ENCODE measurements at regions not wholly inside any gene's neighbourhood (a gene's known extent, or its start where the extent isn't known, plus 50 kb on each side); places are given as distances from the start of the nearest gene placed in this dataset.

DNA sequence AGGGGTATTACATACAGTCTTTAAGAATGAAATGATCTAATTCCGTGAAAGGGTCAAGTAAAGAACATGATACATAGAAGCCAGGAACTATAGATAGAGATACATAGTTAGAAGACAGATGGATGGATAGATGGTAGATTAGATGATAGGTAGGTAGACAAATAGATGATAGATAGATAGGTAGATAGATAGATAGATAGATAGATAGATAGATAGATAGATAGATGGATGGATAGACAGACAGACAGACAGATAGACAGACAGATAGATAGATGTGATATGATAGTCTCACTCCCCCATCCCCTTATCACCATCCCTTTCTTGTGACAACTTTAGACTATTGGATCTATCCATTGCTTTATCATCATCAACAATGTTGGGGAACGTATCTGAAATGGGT is 448.2 kb downstream of the METTL4 start:
- peaks cover 2% of the 10 kb centered on the region for H3K27me3 ChIP-seq (ENCODE audit: insufficient read depth, poor library complexity, severe bottlenecking)
- H3K27ac ChIP-seq (replicated peaks): no peak overlapping the region
- no peak overlapping the region for H3K4me3 ChIP-seq (replicated peaks; ENCODE audit: insufficient read depth, low read length)
- TF ChIP-seq POLR2AphosphoS5 (IDR thresholded peaks at IDR 0.05; ENCODE audit: low read depth) (no peak), SPI1 (IDR thresholded peaks at IDR 0.05; ENCODE audit: borderline replicate concordance, low read depth) (no peak), GABPA (IDR thresholded peaks at IDR 0.05; ENCODE audit: low read depth) (no peak)
- TF ChIP-seq, protein P1, sequence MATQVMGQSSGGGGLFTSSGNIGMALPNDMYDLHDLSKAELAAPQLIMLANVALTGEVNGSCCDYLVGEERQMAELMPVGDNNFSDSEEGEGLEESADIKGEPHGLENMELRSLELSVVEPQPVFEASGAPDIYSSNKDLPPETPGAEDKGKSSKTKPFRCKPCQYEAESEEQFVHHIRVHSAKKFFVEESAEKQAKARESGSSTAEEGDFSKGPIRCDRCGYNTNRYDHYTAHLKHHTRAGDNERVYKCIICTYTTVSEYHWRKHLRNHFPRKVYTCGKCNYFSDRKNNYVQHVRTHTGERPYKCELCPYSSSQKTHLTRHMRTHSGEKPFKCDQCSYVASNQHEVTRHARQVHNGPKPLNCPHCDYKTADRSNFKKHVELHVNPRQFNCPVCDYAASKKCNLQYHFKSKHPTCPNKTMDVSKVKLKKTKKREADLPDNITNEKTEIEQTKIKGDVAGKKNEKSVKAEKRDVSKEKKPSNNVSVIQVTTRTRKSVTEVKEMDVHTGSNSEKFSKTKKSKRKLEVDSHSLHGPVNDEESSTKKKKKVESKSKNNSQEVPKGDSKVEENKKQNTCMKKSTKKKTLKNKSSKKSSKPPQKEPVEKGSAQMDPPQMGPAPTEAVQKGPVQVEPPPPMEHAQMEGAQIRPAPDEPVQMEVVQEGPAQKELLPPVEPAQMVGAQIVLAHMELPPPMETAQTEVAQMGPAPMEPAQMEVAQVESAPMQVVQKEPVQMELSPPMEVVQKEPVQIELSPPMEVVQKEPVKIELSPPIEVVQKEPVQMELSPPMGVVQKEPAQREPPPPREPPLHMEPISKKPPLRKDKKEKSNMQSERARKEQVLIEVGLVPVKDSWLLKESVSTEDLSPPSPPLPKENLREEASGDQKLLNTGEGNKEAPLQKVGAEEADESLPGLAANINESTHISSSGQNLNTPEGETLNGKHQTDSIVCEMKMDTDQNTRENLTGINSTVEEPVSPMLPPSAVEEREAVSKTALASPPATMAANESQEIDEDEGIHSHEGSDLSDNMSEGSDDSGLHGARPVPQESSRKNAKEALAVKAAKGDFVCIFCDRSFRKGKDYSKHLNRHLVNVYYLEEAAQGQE (IDR thresholded peaks at IDR 0.05; ENCODE audit: insufficient replicate concordance, low read depth): no peak
- TF ChIP-seq, protein P2, sequence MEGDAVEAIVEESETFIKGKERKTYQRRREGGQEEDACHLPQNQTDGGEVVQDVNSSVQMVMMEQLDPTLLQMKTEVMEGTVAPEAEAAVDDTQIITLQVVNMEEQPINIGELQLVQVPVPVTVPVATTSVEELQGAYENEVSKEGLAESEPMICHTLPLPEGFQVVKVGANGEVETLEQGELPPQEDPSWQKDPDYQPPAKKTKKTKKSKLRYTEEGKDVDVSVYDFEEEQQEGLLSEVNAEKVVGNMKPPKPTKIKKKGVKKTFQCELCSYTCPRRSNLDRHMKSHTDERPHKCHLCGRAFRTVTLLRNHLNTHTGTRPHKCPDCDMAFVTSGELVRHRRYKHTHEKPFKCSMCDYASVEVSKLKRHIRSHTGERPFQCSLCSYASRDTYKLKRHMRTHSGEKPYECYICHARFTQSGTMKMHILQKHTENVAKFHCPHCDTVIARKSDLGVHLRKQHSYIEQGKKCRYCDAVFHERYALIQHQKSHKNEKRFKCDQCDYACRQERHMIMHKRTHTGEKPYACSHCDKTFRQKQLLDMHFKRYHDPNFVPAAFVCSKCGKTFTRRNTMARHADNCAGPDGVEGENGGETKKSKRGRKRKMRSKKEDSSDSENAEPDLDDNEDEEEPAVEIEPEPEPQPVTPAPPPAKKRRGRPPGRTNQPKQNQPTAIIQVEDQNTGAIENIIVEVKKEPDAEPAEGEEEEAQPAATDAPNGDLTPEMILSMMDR (IDR thresholded peaks at IDR 0.05; ENCODE audit: insufficient read depth, low read length): no peak
- DNase-seq (ENCODE audit: low read depth in 1 of 2, low spot score in 1 of 2): no peak

DNA sequence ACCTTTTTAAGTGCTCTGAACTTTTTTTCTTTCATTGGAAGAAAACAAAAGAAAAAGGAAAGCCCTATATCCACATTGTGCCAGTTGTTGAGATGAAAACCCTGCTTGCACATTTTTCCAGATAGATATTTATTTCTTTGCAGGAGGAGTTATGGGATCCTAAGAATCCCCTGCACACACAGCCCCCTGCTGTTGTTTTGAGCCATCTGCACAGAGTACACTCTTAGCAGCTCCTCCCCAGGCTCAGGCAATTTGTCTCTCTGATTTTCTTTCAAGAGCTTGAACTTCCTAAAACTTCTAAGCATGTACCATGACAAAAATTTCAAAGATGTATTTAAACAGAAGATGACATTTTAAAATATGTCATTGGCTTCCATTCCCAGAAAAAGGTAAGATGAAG is 436.9 kb downstream of the METTL4 start:
- TF ChIP-seq GABPA (IDR thresholded peaks at IDR 0.05; ENCODE audit: low read depth): no peak
- TF ChIP-seq, protein P1 (IDR thresholded peaks at IDR 0.05; ENCODE audit: insufficient replicate concordance, low read depth): no peak
- DNase-seq (ENCODE audit: low read depth in 1 of 2, low spot score in 1 of 2): no peak
- H3K4me3 ChIP-seq (replicated peaks; ENCODE audit: insufficient read depth, low read length): no peak overlapping the region
- H3K27ac ChIP-seq (replicated peaks): no peak overlapping the region
- peaks cover 2% of the 10 kb centered on the region for H3K27me3 ChIP-seq (ENCODE audit: insufficient read depth, poor library complexity, severe bottlenecking)

DNA sequence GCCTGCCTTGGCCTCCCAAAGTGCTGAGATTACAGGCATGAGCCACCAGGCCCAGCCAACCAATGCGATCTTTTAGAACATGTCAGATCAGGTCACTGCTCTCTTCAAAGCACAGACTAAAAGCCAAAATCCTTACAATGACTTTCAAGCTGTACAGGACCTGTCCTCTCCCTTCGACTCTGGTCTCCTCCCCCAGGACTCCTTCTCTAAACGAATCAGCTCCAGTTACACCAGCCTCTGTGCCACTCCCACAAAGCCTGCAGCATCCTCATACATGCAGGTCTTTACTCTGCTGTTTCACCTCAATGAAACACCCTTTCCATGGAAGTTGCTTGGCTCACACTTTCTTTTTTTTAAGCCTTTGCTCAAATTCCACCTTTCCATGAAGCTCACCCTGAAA is 436.0 kb downstream of the METTL4 start:
- TF ChIP-seq SPI1 (IDR thresholded peaks at IDR 0.05; ENCODE audit: borderline replicate concordance, low read depth) (no peak), GABPA (IDR thresholded peaks at IDR 0.05; ENCODE audit: low read depth) (no peak), POLR2AphosphoS5 (IDR thresholded peaks at IDR 0.05; ENCODE audit: low read depth) (no peak)
- TF ChIP-seq, protein P1 (IDR thresholded peaks at IDR 0.05; ENCODE audit: insufficient replicate concordance, low read depth): no peak
- TF ChIP-seq, protein P2 (IDR thresholded peaks at IDR 0.05; ENCODE audit: insufficient read depth, low read length): no peak

DNA sequence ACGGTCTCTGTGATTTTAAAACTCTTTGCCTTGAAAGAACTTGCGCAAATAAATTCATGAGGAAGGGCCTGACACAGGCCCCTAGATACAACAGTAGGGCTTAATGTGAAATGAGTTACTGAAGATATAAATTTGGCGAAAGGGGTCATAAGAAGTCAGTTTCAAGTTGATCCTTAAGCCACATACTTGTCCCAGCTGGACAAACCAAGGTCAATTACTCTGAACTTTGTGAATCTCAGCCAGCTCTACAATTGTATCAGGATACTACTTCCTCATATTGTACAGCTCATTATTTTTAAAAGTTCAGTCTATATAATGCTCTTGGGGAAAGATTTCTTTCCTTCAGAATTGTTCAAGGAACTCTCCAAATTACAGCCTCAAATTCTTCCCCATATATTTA is 432.8 kb downstream of the METTL4 start:
- no peak for DNase-seq (ENCODE audit: low read depth in 1 of 2, low spot score in 1 of 2)
- H3K4me3 ChIP-seq (replicated peaks; ENCODE audit: insufficient read depth, low read length): no peak overlapping the region
- no peak overlapping the region for H3K27ac ChIP-seq (replicated peaks)
- peaks cover 2% of the 10 kb centered on the region for H3K27me3 ChIP-seq (ENCODE audit: insufficient read depth, poor library complexity, severe bottlenecking)
- TF ChIP-seq, protein P1 (IDR thresholded peaks at IDR 0.05; ENCODE audit: insufficient replicate concordance, low read depth): no peak
- no peak for TF ChIP-seq SPI1 (IDR thresholded peaks at IDR 0.05; ENCODE audit: borderline replicate concordance, low read depth)
- TF ChIP-seq GABPA (IDR thresholded peaks at IDR 0.05; ENCODE audit: low read depth): no peak
- TF ChIP-seq POLR2AphosphoS5 (IDR thresholded peaks at IDR 0.05; ENCODE audit: low read depth): no peak
- TF ChIP-seq, protein P2 (IDR thresholded peaks at IDR 0.05; ENCODE audit: insufficient read depth, low read length): no peak

More for the DNA sequence above, 436.0 kb downstream of the METTL4 start:
- DNase-seq (ENCODE audit: low read depth in 1 of 2, low spot score in 1 of 2): no peak
- Histone ChIP-seq H3K4me3 (replicated peaks; ENCODE audit: insufficient read depth, low read length) (no peak overlapping the region), H3K27me3 (ENCODE audit: insufficient read depth, poor library complexity, severe bottlenecking) (peaks cover 2% of the 10 kb centered on the region), H3K27ac (replicated peaks) (no peak overlapping the region)

All from HL-60 (cell line).